NCI-H2107 treated with DMSO at 0.1 percent for 48 hours (cell line): ENCODE measurements at regions not wholly inside any gene's neighbourhood (a gene's known extent, or its start where the extent isn't known, plus 50 kb on each side); places are given as distances from the start of the nearest gene placed in this dataset.

Source experiments
- DNase-seq: peaks from one replicate; lab custom pipeline; 2025; ENCODE audit not compliant: unreplicated experiment; lab: John Stamatoyannopoulos, UW

DNA sequence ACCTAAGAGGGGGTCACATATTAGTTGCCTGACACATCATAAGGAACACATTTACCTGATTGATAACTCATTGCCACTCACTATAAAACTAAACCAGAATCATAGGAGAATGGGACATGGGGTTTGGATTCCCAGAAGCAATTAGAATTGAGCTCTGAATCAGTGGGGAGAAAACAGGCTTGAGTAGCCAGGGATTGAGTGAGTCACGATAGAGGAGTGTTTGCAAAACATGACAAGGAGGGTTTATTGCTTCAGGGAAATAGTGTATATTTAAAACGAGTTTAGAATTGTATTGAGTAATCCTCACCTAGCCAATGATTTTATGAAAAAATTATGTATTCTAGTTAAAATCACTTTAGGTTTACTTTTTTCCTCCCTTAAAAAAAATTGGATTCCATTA is 101.1 kb upstream of the THRB start:
- no peak for DNase-seq

DNA sequence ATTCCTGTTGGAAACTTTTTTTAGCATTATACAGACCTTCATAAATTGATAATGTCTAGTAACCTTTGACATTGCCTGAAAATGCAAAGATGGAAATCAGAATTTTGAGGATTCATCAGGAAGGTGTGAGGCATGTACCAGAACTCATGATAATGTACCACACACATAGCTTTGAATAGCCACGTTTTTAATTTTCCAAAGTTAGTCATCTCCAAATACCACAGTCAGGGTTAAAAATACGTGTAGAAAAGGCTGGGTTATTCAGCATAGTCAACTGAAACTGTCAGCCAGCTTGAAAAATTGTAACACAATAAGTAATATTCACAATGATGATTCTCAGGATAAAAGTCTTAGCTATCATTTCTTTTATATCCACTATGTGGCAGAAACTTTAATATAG is 102.0 kb upstream of the THRB start:
- no peak for DNase-seq

DNA sequence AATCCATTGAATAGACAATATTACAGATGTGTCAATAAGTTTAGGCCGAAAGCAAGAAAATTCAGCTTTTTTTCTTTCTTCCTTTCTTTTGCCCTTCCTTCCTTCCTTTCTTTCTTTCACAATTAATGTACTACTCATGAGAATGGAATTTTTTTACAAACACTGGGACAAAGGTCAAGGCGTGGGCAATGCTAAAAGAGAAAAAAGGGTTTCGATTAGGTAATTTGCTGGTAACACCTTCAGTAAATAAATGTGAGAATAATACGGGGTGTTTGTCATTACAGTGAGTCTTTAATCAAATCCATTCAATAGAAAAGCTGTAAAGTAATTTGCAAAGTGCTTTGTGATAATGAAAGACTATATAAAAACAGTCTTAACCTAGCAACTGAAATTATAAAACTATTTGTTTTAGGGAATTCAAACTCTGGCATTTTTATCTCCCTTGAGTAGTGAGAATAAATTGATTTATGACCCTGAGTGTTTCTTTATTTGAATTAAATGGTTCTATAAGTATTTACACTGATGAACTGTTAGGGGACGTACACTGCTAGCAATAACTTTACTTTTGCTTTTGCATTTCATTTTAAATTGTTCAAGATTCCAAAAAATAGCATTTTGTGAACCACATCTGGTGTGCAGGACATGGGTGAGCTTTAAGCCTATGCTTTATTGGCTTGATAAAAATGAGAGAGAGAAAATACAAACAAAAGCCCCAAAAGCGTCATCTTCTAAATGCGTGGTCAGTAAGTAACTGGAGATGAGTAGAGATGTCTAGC is 104.2 kb upstream of the THRB start:
- no peak for DNase-seq

DNA sequence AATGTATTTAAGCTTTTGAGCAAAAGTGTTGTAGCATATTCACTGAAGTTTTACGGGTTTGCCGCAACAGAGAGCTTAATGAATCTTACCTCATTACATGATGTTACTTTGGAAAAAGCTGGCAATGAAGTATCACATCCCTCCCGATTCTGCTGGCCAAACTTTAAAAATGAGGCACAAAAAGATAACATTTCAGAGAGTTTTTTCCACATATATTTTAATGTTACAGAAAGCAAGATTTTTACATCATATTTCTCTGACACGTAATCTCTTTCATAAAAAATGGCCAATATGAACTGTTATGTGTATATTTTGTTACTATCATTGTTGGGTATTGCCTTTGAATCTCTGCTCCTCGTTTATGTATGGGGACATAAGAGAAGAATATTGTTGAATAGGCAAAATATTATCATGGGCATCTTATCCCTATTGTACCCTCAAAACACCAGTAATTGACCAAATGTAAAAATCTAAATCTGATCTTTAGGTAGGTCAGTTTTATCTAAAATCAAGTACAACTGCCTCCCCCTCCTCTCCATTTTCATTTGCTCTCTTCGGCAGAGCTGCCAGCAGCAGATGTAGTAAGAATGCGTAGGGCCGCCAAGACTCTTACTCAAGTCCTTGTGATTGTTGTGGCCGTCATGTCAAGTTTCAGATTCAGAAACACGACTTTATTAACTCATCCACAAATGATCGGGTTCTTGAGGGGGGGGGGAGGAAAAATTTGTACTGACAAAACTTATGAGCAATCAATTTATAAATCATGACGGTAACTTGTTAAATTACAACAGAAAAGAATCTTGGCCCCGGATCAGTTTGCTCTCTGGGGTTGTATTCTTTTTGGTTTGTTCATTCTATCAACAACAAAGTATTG is 106.7 kb upstream of the THRB start:
- DNase-seq: no peak

DNA sequence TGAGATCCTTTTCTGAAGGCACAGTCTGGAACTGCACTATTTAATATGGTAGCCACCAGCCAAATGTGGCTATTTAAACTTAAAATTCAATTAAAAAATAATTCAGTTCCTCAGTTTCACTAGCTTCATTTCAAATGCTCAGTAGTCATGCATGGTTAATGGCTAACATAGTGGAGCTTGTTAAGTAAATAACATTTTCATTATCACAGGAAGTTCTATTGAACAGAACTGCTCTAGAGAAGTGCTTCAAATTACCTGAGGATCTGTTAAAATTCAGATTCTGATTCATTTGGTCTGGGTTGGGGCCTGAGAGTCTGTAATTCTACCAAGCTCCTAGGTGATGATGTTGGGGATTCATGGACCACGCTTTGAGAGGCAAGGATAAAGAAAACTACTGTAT is 109.6 kb upstream of the THRB start:
- no peak for DNase-seq

DNA sequence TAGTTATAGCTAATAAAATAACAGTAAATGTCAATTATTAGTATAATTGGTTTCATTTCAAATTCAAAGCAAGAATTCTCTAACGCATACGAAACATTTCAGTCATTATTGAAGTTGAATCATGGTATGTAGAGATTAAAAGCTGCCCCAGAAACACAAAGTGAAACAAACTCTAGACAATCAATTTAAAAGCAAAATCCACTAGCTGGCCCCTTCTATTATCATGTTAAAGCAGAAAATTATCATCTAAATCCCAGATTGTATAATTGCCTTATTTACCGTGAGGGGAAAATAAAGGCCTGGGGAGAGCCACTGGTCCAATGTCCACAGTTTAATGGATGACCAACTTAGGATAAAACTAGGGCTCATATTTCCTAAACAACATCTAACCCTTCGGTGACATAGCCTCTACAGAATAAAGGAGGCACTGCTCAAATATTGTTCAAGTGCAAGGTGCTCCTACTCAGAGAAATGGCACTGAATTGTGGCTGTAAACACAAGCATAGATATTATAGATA is 110.9 kb upstream of the THRB start:
- DNase-seq: no peak

DNA sequence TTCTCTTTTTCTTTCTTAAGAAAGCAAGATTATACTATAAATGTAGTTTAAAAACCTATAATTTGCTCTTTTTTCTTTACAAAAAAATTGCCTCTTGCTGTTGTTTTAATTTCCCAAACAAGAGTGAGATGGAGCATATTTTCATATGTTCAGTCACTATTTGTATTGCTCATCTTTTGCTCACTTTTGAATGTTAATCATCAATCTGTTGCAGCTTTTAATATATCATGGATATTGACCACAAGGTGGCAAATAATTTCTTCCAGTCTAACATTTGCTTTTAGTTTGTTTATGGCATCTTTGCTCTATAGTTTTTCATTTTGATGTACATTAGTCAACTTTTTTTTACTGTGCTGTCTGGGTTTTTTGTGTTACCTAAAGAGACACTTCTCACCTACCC is 112.6 kb upstream of the THRB start:
- no peak for DNase-seq

DNA sequence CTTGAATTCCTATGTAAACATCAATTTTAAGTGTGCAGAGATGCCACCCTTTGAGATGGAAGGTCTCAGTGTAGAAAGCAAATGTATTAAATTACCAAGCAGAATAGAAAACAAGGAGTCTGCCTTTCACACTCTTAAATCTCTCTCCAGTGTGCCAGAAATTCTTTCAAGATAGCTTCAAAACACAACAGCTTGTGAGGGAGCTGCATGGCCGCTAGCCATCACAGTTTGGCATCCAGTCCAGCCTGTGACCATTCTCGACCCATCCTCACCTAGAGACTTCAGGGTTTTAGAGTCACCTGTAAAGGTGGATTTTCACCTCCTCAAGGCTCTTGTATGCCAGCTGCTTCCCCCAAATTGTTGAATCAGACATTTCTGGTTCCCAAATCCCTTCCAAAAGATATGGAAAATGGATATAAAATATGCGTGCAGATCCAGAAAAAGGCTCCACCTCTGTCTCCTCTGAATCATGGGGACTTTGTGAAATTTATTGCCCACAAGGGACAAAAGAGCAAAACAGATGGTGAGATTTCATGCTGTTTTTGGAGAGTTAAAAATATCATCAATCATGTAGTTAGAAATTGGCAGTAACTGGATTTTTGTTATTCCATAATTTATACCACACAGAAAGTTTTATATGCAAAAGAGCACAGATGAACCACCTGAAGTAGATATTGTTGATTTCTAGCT is 114.2 kb upstream of the THRB start:
- no peak for DNase-seq

DNA sequence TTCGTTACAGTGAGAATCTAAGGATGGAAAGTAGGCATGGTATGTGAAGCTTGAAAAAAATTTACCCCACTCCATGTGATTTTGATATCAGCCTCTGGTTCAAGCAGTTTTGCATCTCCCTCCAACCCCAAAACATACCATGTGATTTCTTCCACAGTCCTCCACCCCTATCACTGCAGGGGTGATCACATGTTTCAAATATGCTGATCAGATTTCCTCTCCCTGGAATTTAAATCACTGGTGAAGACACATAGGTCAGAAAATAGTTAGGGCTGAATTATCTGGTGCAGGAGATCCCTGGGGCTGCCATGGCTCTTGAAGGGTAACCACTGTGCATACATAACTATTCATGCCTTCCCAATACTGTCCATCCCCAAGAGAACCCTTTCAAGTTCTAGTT is 119.7 kb upstream of the THRB start:
- no peak for DNase-seq

DNA sequence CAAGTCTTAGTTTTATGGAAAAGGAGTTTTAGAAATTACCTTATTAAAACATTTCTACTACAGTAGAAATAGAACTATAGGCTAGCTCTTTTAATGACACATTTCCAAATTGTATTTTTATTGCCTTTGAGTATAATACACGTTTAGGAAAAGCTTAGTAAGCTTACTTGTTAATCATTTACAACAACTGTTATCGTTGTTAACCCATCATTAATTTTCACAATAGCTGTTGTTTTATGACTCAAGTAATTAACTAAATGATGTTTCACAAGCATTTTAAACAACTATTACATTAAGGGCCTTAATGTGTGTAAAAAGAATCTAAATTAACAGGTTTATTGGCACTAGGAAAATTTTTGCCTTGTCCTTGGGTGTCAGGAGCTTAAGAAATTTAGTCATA is 120.5 kb upstream of the THRB start:
- no peak for DNase-seq

DNA sequence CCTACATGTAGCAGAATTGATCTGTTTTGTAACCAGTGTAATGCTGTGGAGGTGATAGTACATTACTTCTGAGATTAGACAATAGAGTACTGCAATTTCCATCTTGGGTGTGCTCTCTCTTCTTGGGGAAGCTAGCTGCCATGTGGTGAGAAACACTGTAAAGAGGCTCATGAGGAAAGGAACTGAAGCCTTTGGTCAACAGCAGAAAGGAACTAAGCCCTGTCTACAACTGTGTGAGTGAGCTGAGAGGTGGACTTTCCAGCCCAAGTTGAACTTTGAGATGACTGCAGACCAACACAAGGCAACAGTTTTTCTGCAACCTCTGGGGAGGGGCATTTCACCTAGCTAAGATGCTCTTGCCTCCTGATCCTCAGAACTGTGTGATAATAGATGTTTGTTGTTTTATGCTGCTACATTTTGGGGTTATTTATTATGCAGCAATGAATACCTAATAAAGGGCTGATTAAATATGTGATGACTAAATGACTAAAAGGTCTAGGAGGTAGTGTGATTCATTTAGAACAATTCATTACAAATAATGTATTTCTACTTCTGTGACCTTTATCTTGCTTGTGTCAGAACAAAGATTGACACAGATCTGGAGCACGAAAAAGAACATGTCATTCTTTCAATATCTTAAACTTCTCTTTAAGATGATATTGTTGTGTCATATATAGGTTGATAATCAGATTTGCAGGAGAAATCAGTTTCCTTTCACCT is 121.6 kb upstream of the THRB start:
- no peak for DNase-seq

DNA sequence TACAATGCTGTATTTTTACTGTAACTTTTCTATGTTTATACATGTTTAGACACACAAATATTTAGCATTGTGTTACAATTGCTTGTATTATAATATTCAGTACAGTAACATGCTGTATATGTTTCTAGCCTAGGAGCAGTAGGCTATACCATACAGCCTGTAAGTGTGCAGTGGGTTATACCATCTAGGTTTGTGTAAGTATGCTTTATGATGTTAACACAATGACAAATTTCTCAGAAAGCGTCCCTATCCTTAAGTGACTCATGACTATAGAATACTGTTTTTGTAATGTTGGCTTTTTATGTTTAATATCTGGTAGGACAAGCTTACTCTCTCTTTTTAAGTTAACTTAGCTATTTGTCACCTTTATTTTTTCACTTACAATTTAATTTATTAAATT is 127.5 kb upstream of the THRB start:
- DNase-seq: no peak

DNA sequence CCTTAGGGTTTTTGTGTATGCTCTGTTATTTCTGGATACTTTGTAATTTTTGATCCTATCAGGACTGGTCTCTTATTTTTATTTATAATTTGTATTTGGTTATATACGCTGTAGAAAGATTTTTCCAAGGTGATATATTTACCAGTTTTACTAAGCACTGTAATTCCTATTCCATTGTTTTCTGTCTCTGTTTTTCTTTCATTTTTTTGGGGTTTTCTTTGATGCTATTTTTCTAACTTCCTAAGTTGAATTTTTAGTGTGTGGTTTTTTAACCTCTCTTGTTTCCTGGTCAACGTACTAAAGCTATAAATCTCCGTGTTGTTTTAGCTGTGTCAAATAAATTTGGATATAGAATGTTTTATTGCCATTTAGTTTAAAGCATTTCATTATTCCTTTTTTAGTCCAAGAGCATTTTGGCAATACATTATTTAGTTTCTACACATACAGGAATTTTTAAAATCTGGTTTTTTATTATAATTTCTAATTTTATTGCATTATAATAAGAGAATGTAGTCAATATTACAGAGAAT is 128.1 kb upstream of the THRB start:
- no peak for DNase-seq

DNA sequence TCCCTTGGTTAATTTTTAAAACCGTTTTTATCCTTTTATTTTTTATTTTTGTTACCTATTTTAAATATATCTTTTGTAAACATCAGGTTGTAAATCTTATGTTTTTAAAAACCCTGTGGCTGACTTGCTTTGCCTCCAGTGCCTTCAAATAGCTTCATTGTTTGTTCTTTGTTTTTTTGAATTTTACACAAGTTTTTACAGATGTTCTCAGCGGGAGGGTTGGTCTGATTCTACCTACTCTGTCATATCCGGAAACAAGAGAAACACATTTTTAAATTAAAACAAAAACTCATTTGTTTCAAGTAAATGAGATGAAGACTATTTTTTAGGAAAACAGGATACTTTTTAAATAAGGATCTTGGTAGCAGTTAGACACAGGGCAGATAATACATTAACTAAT is 129.0 kb upstream of the THRB start:
- DNase-seq: no peak

DNA sequence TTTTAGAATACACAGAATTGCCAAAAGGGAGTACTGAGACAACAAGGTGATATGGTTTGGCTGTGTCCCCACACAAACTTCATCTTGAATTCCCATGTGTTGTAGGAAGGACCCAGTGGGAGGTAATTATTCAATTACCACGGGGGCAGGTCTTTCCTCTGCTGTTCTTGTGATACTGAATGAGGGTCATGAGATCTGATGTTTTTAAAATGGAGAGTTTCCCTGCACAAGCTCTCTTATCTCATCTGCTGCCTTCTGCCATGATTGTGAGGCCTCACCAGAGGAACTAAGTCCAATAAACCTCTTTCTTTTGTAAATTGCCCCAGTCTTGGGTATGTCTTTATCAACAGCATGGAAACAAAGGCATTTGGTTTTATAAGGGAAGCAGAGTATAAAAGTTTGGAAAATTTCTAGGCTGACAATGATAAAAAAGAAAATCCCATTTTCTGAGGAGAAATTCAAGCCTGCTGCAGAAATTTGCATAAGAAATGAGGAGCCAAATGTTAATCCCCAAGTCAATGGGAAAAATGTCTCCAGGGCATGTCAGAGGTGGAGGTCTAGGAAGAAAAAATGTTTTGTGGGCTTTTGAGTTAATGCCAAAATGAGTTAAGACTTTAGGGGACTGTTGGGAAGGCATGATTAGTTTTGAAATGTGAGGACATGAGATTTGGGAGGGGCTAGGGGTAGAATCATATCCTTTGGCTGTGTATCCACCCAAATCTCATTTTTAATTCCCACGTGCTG is 130.5 kb upstream of the THRB start:
- no peak for DNase-seq

DNA sequence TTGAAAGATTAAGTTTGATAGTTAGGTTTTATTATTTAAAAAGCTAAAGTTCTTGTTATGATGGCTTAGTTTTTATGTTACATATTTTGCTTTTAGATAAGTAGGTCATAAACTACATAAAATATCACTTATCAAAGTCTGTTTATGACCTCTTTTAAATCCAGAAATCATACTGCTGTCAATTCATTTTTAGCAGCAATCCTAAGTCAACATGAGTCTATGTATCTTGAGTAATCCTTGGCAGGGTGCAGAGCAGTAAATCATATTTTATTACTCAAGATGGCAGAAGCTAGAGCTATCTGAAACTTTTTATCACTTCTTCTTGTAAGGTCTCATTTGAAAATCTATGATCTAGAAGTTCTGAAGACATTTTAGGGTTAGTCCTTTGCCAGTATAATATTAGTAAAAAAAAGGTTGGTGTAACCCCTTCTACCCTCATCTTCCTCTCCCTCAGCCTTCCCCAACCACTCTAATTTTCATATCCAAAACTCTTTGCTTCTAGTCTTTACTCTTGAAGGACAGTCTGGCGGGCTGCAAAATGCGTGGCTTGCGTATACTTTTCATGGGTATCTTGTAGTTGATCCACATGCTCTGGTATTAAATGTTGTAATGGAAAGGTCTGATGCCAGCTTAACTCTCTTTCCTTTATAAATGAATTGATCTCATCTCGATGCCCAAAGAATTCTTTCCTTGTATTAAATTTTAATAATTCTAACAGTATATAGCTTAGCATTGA is 134.0 kb upstream of the THRB start:
- no peak for DNase-seq

DNA sequence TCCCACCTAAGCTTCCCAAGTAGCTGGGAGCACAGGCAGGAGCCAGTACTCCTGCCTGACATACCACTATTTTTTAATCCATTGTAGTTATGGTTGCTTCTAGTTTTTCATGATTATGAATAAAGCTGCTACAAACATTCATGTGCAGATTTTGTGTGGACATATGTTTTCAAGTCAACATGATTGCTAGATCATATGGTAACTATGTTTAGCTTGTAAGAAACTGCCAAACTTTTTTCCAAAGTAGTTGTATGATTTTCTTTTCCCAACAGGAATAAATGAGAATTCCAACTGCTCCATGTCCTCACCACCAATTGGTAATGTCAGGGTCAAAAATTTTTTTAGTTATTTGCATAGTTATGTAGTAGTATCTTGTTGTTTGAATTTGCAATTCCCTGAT is 136.8 kb upstream of the THRB start:
- DNase-seq: no peak

DNA sequence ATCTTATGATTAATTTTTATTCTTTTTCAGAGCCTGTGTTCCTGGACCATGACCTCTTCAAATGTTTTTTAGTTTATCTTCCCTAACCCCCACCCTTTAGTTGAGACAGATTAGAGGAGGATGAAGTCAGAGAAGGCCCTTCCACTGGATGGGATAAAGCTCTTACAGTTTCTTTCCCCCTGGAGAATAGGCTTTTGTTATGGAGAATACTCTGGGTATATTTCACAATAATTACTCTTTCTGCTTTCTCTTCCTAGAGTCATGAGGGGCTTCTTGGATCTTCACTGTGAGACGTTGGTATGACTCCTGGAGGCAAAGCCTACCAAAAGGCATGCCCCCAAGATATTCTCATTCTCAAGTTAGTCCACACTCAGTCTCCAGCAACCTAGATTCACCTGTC is 144.4 kb upstream of the THRB start:
- no peak for DNase-seq
